ENCODE measurements at regions not wholly inside any gene's neighbourhood (a gene's known extent, or its start where the extent isn't known, plus 50 kb on each side); places are given as distances from the start of the nearest gene placed in this dataset.

DNA sequence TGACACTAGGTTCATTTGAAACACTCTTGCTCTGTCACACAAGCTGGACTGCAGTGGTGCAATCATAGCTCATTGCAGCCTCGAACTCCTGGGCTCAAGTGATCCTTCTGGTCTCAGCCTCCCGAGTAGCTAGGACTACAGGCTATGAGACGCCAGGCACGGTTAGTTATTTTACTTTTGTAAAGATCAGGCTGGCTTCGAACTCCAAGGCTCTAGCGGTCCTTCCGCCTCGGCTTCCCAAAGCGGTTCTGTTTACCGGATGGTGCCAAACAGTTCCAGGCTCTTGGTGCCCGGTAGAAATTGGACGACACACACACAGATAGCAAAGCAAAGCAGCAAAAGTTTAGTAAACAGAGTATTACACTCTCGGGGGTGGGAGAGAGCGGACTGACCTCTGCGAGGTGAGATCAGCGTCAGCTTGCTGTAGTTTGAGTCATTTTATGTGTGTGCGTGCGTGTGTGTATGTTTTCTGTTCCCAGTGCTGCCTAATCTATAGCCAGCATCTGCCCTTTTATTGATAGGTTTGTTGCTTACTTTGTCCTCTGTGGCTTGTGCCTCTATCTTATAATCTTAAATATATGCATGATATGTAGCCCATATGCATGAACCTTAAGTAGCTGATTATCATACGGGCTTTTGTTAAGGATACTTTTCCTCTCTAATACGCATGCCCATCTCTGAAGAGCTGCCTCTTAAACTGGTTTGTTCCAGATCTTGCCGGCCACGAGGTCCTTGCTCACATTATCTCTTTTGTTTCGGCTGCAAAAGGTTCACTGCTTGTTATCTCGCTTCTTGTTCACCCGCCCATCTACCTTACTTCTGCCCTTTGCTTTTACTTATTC, 75.2 kb downstream of the OR2B2 start (continued):
- TF ChIP-seq, protein P1, sequence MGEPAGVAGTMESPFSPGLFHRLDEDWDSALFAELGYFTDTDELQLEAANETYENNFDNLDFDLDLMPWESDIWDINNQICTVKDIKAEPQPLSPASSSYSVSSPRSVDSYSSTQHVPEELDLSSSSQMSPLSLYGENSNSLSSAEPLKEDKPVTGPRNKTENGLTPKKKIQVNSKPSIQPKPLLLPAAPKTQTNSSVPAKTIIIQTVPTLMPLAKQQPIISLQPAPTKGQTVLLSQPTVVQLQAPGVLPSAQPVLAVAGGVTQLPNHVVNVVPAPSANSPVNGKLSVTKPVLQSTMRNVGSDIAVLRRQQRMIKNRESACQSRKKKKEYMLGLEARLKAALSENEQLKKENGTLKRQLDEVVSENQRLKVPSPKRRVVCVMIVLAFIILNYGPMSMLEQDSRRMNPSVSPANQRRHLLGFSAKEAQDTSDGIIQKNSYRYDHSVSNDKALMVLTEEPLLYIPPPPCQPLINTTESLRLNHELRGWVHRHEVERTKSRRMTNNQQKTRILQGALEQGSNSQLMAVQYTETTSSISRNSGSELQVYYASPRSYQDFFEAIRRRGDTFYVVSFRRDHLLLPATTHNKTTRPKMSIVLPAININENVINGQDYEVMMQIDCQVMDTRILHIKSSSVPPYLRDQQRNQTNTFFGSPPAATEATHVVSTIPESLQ (CRISPR knock-in tag; conservative IDR thresholded peaks at IDR 0.05): no peak
- TF ChIP-seq ZEB1 (IDR thresholded peaks at IDR 0.05; ENCODE audit: insufficient replicate concordance, low read depth) (peak; percentile 4), ZFP37 (CRISPR knock-in tag; IDR thresholded peaks at IDR 0.05; ENCODE audit: borderline replicate concordance) (peak; percentile 33; the same call in 1 of the 2 replicates), ZMAT3 (CRISPR knock-in tag; conservative IDR thresholded peaks at IDR 0.05) (peak; percentile 66; the same call in 1 of the 2 replicates), KDM3A (CRISPR knock-in tag; IDR thresholded peaks at IDR 0.05; ENCODE audit: low read depth) (no peak)
- TF ChIP-seq, protein P2, sequence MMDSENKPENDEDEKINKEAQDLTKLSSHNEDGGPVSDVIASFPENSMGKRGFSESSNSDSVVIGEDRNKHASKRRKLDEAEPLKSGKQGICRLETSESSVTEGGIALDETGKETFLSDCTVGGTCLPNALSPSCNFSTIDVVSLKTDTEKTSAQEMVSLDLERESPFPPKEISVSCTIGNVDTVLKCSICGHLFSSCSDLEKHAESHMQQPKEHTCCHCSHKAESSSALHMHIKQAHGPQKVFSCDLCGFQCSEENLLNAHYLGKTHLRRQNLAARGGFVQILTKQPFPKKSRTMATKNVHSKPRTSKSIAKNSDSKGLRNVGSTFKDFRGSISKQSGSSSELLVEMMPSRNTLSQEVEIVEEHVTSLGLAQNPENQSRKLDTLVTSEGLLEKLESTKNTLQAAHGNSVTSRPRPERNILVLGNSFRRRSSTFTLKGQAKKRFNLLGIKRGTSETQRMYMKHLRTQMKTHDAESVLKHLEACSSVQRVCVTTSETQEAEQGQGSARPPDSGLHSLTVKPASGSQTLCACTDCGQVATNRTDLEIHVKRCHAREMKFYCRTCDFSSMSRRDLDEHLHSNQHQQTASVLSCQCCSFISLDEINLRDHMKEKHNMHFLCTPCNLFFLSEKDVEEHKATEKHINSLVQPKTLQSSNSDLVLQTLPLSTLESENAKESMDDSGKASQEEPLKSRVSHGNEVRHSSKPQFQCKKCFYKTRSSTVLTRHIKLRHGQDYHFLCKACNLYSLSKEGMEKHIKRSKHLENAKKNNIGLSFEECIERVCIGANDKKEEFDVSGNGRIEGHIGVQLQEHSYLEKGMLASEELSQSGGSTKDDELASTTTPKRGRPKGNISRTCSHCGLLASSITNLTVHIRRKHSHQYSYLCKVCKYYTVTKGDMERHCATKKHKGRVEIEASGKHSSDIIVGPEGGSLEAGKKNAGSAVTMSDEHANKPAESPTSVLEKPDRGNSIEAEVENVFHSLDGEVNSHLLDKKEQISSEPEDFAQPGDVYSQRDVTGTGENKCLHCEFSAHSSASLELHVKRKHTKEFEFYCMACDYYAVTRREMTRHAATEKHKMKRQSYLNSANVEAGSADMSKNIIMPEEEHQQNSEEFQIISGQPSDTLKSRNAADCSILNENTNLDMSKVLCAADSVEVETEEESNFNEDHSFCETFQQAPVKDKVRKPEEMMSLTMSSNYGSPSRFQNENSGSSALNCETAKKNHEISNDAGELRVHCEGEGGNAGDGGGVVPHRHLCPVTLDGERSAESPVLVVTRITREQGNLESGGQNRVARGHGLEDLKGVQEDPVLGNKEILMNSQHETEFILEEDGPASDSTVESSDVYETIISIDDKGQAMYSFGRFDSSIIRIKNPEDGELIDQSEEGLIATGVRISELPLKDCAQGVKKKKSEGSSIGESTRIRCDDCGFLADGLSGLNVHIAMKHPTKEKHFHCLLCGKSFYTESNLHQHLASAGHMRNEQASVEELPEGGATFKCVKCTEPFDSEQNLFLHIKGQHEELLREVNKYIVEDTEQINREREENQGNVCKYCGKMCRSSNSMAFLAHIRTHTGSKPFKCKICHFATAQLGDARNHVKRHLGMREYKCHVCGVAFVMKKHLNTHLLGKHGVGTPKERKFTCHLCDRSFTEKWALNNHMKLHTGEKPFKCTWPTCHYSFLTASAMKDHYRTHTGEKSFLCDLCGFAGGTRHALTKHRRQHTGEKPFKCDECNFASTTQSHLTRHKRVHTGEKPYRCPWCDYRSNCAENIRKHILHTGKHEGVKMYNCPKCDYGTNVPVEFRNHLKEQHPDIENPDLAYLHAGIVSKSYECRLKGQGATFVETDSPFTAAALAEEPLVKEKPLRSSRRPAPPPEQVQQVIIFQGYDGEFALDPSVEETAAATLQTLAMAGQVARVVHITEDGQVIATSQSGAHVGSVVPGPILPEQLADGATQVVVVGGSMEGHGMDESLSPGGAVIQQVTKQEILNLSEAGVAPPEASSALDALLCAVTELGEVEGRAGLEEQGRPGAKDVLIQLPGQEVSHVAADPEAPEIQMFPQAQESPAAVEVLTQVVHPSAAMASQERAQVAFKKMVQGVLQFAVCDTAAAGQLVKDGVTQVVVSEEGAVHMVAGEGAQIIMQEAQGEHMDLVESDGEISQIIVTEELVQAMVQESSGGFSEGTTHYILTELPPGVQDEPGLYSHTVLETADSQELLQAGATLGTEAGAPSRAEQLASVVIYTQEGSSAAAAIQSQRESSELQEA (CRISPR knock-in tag; IDR thresholded peaks at IDR 0.05; ENCODE audit: not compliant biosample characterization): no peak
- TF ChIP-seq, protein P3, sequence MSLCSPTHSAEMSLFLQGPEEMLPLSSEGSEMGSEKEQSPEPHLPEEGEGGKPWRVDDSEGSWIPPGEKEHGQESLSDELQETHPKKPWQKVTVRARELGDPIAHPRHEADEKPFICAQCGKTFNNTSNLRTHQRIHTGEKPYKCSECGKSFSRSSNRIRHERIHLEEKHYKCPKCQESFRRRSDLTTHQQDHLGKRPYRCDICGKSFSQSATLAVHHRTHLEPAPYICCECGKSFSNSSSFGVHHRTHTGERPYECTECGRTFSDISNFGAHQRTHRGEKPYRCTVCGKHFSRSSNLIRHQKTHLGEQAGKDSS (CRISPR knock-in tag; IDR thresholded peaks at IDR 0.05; ENCODE audit: borderline replicate concordance, low read depth): peak; percentile 40; the same call in 1 of the 2 replicates
- TF ChIP-seq, protein P4, sequence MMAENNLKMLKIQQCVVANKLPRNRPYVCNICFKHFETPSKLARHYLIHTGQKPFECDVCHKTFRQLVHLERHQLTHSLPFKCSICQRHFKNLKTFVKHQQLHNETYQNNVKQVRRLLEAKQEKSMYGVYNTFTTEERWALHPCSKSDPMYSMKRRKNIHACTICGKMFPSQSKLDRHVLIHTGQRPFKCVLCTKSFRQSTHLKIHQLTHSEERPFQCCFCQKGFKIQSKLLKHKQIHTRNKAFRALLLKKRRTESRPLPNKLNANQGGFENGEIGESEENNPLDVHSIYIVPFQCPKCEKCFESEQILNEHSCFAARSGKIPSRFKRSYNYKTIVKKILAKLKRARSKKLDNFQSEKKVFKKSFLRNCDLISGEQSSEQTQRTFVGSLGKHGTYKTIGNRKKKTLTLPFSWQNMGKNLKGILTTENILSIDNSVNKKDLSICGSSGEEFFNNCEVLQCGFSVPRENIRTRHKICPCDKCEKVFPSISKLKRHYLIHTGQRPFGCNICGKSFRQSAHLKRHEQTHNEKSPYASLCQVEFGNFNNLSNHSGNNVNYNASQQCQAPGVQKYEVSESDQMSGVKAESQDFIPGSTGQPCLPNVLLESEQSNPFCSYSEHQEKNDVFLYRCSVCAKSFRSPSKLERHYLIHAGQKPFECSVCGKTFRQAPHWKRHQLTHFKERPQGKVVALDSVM (CRISPR knock-in tag; IDR thresholded peaks at IDR 0.05): peak; percentile 83
- TF ChIP-seq, protein P5, sequence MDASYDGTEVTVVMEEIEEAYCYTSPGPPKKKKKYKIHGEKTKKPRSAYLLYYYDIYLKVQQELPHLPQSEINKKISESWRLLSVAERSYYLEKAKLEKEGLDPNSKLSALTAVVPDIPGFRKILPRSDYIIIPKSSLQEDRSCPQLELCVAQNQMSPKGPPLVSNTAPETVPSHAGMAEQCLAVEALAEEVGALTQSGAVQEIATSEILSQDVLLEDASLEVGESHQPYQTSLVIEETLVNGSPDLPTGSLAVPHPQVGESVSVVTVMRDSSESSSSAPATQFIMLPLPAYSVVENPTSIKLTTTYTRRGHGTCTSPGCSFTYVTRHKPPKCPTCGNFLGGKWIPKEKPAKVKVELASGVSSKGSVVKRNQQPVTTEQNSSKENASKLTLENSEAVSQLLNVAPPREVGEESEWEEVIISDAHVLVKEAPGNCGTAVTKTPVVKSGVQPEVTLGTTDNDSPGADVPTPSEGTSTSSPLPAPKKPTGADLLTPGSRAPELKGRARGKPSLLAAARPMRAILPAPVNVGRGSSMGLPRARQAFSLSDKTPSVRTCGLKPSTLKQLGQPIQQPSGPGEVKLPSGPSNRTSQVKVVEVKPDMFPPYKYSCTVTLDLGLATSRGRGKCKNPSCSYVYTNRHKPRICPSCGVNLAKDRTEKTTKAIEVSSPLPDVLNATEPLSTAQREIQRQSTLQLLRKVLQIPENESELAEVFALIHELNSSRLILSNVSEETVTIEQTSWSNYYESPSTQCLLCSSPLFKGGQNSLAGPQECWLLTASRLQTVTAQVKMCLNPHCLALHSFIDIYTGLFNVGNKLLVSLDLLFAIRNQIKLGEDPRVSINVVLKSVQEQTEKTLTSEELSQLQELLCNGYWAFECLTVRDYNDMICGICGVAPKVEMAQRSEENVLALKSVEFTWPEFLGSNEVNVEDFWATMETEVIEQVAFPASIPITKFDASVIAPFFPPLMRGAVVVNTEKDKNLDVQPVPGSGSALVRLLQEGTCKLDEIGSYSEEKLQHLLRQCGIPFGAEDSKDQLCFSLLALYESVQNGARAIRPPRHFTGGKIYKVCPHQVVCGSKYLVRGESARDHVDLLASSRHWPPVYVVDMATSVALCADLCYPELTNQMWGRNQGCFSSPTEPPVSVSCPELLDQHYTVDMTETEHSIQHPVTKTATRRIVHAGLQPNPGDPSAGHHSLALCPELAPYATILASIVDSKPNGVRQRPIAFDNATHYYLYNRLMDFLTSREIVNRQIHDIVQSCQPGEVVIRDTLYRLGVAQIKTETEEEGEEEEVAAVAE (CRISPR knock-in tag; IDR thresholded peaks at IDR 0.05; ENCODE audit: borderline replicate concordance): no peak; the same call in 1 of the 2 replicates

All from HepG2 (cell line).